ENCODE measurements at regions not wholly inside any gene's neighbourhood (a gene's known extent, or its start where the extent isn't known, plus 50 kb on each side); places are given as distances from the start of the nearest gene placed in this dataset.

DNA sequence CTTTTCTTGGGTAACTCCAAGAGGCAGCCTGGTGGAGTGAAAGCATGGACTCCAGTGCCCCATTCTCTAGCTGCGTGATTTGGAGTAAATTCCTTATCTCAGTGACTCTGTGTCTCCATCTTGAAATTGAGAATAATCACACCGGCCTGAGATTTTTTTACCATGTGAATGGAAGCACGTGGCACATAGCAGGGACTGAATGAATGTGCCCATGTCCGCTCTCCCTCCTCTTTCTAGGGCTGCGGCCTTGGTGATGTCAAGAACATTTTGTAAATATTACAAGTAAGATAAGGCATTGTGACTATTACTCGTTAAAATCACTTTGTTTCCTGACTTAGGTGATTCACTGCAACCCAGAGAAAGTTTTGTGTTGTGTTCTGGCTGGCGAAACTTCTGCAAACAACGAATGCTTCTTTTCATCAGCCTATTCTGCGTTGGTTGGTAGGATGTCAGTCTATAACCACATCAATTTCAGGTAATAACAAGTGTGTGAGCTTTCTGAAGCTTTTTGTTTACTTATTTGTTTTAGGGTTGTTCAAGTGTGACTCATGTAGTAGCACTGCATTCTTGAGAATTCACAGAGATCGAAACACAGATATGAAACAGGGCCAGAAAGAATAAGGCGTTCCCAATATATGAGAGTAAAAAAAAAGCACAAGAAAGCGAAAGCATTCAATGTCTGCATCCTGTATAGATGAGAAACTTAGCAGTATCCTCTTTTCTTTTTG, 135.7 kb upstream of the SLC45A1 start:
- TF ChIP-seq EP300 (IDR thresholded peaks at IDR 0.05) (no peak), POLR2AphosphoS5 (IDR thresholded peaks at IDR 0.05) (no peak)
